ENCODE measurements at regions not wholly inside any gene's neighbourhood (a gene's known extent, or its start where the extent isn't known, plus 50 kb on each side); places are given as distances from the start of the nearest gene placed in this dataset.
"Not testable (repeated sequence)": the region's sequence is repeated elsewhere in the genome, so short reads cannot be mapped to it uniquely, and the experiment has no call there.

GRCh38 chr10:109668703-109669102 is 254.6 kb downstream of the XPNPEP1 start:
- TF ChIP-seq CTCF (IDR thresholded peaks at IDR 0.05): no peak
- H3K36me3 ChIP-seq: no peaks in the 10 kb centered on the region
- H3K27ac ChIP-seq: no peak overlapping the region
- no peaks in the 10 kb centered on the region for H3K4me1 ChIP-seq (ENCODE audit: control insufficient read depth in 1 of 2, insufficient read depth in 1 of 2, low read depth in 1 of 2, low read length in 1 of 2)
- H3K27me3 ChIP-seq: no peaks in the 10 kb centered on the region
- no peak overlapping the region for H3K4me3 ChIP-seq (ENCODE audit: low read depth in 1 of 2, low read length in 1 of 2)
- H3K9me3 ChIP-seq: no peaks in the 10 kb centered on the region

GRCh38 chr10:109668154-109668665 is 255.1 kb downstream of the XPNPEP1 start:
- no peak for TF ChIP-seq CTCF (IDR thresholded peaks at IDR 0.05)
- Histone ChIP-seq H3K4me1 (ENCODE audit: control insufficient read depth in 1 of 2, insufficient read depth in 1 of 2, low read depth in 1 of 2, low read length in 1 of 2) (no peaks in the 10 kb centered on the region), H3K27me3 (no peaks in the 10 kb centered on the region)

GRCh38 chr10:109665321-109665720 is 258.0 kb downstream of the XPNPEP1 start:
- no peak for TF ChIP-seq CTCF (IDR thresholded peaks at IDR 0.05)
- H3K4me1 ChIP-seq (ENCODE audit: control insufficient read depth in 1 of 2, insufficient read depth in 1 of 2, low read depth in 1 of 2, low read length in 1 of 2): no peaks in the 10 kb centered on the region
- H3K9me3 ChIP-seq: no peaks in the 10 kb centered on the region

More at GRCh38 chr10:109668154-109668665, 255.1 kb downstream of the XPNPEP1 start:
- H3K27ac ChIP-seq: no peak overlapping the region
- no peaks in the 10 kb centered on the region for H3K36me3 ChIP-seq
- H3K9me3 ChIP-seq: no peaks in the 10 kb centered on the region
- H3K4me3 ChIP-seq (ENCODE audit: low read depth in 1 of 2, low read length in 1 of 2): no peak overlapping the region

GRCh38 chr10:109664554-109664953 is 258.8 kb downstream of the XPNPEP1 start:
- Histone ChIP-seq H3K9me3 (no peaks in the 10 kb centered on the region), H3K27ac (no peak overlapping the region), H3K27me3 (no peaks in the 10 kb centered on the region), H3K4me1 (ENCODE audit: control insufficient read depth in 1 of 2, insufficient read depth in 1 of 2, low read depth in 1 of 2, low read length in 1 of 2) (no peaks in the 10 kb centered on the region), H3K36me3 (no peaks in the 10 kb centered on the region), H3K4me3 (ENCODE audit: low read depth in 1 of 2, low read length in 1 of 2) (no peak overlapping the region)
- TF ChIP-seq CTCF (IDR thresholded peaks at IDR 0.05): no peak

More at GRCh38 chr10:109665321-109665720, 258.0 kb downstream of the XPNPEP1 start:
- H3K27ac ChIP-seq: no peak overlapping the region
- H3K27me3 ChIP-seq: no peaks in the 10 kb centered on the region
- H3K4me3 ChIP-seq (ENCODE audit: low read depth in 1 of 2, low read length in 1 of 2): no peak overlapping the region
- no peaks in the 10 kb centered on the region for H3K36me3 ChIP-seq

GRCh38 chr10:109663122-109663521 is 260.2 kb downstream of the XPNPEP1 start:
- Histone ChIP-seq H3K9me3 (no peaks in the 10 kb centered on the region), H3K4me1 (ENCODE audit: control insufficient read depth in 1 of 2, insufficient read depth in 1 of 2, low read depth in 1 of 2, low read length in 1 of 2) (no peaks in the 10 kb centered on the region), H3K27ac (no peak overlapping the region), H3K4me3 (ENCODE audit: low read depth in 1 of 2, low read length in 1 of 2) (no peak overlapping the region), H3K36me3 (no peaks in the 10 kb centered on the region), H3K27me3 (no peaks in the 10 kb centered on the region)
- no peak for TF ChIP-seq CTCF (IDR thresholded peaks at IDR 0.05)

GRCh38 chr10:109652612-109653011 is 270.7 kb downstream of the XPNPEP1 start:
- H3K4me1 ChIP-seq (ENCODE audit: control insufficient read depth in 1 of 2, insufficient read depth in 1 of 2, low read depth in 1 of 2, low read length in 1 of 2); H3K36me3 ChIP-seq; H3K27ac ChIP-seq: not testable (repeated sequence)

More at GRCh38 chr10:109652612-109653011, 270.7 kb downstream of the XPNPEP1 start:
- H3K9me3 ChIP-seq; H3K27me3 ChIP-seq; H3K4me3 ChIP-seq (ENCODE audit: low read depth in 1 of 2, low read length in 1 of 2): not testable (repeated sequence)
